ENCODE measurements at regions not wholly inside any gene's neighbourhood (a gene's known extent, or its start where the extent isn't known, plus 50 kb on each side); places are given as distances from the start of the nearest gene placed in this dataset.

DNA sequence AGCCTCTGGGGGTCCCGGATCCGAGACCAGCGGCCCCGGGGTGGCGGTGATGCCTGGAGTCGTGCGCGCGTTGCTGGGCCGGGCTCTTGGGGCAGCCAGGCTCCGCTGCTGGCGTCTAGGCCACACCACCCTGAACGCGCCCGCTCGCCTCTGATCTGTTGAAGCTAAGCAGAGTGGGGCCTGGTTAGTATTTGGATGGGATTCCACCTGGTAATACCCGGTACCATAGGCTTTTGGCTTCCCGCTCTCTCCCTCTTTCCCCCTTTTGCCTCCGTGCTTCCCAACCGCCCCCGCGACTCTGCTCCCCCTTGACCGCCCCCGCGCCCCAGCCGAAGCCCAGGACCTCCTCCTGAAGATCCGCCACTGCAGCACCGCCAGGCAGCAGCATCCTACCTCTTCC lies 1383.5 kb upstream of the DEFB115 start:
- CTCF ChIA-PET, result no interaction called here
- DNase-seq (ENCODE audit: low read depth, low spot score), result peak; percentile 37
- Histone ChIP-seq H3K79me2 (ENCODE audit: control insufficient read depth, insufficient read depth, low read length) (no peaks in the 10 kb centered on the region), H3K9me1 (replicated peaks; ENCODE audit: control insufficient read depth, extremely low read depth, insufficient read depth, low read length) (no peaks in the 10 kb centered on the region), H3K36me3 (ENCODE audit: control insufficient read depth in 2 of 2, extremely low read depth in 1 of 2, insufficient read depth in 2 of 2, low read length in 2 of 2) (no peaks in the 10 kb centered on the region), H3K4me3 (replicated peaks in 1 of 3; ENCODE audit: insufficient read depth in 1 of 3, low read depth in 1 of 3, low read length in 3 of 3) (peak overlapping the region in 1 of 3 experiments; percentile 28), H3K9ac (replicated peaks; ENCODE audit: extremely low read depth, insufficient read depth, low read length) (no peak overlapping the region), H3K27ac (ENCODE audit: insufficient read depth, low read depth, low read length) (no peak overlapping the region), H2AFZ (ENCODE audit: low read depth, low read length) (no peak overlapping the region), H3K4me2 (ENCODE audit: insufficient read depth, low read length) (no peak overlapping the region), H4K20me1 (replicated peaks; ENCODE audit: control insufficient read depth, extremely low read depth, insufficient read depth, low read length) (no peaks in the 10 kb centered on the region), H3K9me3 (replicated peaks; ENCODE audit: control insufficient read depth, insufficient read depth, low read length) (peaks cover 11% of the 10 kb centered on the region), H3K4me1 (ENCODE audit: control insufficient read depth, extremely low read depth, insufficient read depth, low read length) (no peaks in the 10 kb centered on the region), H3K27me3 (ENCODE audit: control insufficient read depth in 2 of 2, insufficient read depth in 2 of 2, low read length in 2 of 2) (no peaks in the 10 kb centered on the region)
- BruUV-seq (replicated peaks), result no TSS peak
- TF ChIP-seq EZH2 (IDR thresholded peaks at IDR 0.05; ENCODE audit: borderline replicate concordance, low read depth, low read length, severe bottlenecking) (no peak), JUN (IDR thresholded peaks at IDR 0.05; ENCODE audit: borderline replicate concordance, insufficient read depth, insufficient read length, low read depth) (no peak), FOS (IDR thresholded peaks at IDR 0.05; ENCODE audit: borderline replicate concordance, insufficient read depth, low read length) (no peak), POLR2A (IDR thresholded peaks at IDR 0.05; ENCODE audit: low read depth, low read length) (no peak), GATA2 (IDR thresholded peaks at IDR 0.05; ENCODE audit: insufficient read depth, insufficient read length, low read depth, low read length) (no peak), MYC (IDR thresholded peaks at IDR 0.05; ENCODE audit: low read depth, low read length) (no peak), POLR2AphosphoS5 (IDR thresholded peaks at IDR 0.05; ENCODE audit: insufficient read depth, low read depth, low read length) (no peak)
- TF ChIP-seq, protein P1, sequence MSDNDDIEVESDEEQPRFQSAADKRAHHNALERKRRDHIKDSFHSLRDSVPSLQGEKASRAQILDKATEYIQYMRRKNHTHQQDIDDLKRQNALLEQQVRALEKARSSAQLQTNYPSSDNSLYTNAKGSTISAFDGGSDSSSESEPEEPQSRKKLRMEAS (IDR thresholded peaks at IDR 0.05; ENCODE audit: insufficient read depth, insufficient read length), result no peak
- TF ChIP-seq, protein P2, sequence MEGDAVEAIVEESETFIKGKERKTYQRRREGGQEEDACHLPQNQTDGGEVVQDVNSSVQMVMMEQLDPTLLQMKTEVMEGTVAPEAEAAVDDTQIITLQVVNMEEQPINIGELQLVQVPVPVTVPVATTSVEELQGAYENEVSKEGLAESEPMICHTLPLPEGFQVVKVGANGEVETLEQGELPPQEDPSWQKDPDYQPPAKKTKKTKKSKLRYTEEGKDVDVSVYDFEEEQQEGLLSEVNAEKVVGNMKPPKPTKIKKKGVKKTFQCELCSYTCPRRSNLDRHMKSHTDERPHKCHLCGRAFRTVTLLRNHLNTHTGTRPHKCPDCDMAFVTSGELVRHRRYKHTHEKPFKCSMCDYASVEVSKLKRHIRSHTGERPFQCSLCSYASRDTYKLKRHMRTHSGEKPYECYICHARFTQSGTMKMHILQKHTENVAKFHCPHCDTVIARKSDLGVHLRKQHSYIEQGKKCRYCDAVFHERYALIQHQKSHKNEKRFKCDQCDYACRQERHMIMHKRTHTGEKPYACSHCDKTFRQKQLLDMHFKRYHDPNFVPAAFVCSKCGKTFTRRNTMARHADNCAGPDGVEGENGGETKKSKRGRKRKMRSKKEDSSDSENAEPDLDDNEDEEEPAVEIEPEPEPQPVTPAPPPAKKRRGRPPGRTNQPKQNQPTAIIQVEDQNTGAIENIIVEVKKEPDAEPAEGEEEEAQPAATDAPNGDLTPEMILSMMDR (IDR thresholded peaks at IDR 0.05; ENCODE audit: extremely low read depth in 1 of 2, insufficient read depth in 1 of 2, low read depth in 1 of 2, low read length in 2 of 2), result no peak
- POLR2A ChIA-PET, result no interaction called here
- no peak for FAIRE-seq
- dilution Hi-C loops (cut with MboI; ENCODE audit: extremely low pct_ligation_motif_present, low sequenced_read_pairs), result no loop called here
- intact Hi-C loops (cut with micrococcal nuclease), result no loop called here
